Activated T-cell treated with anti-CD3 and anti-CD28 coated beads, Interleukin-2, amount 50 U/mL, for 72 hours (primary cell): ENCODE measurements at regions not wholly inside any gene's neighbourhood (a gene's known extent, or its start where the extent isn't known, plus 50 kb on each side); places are given as distances from the start of the nearest gene placed in this dataset.

Experiments used
- ATAC-seq, 2 donors: fragments of 150-1000 bp; cut with Tn5 transposase; replicated peaks in 1 of 2; 2 replicates each; pipeline ENCODE4 v1.10.0; 2021; ENCODE audit warnings: moderate library complexity in 2 of 2, mild to moderate bottlenecking in 1 of 2
- DNase-seq, 2 donors: peaks; one replicate each; pipeline ENCODE4 v3.0.0; 2021 to 2022; ENCODE audit warnings: mixed read lengths in 1 of 2
- H3K27ac Mint-ChIP-seq: one replicate; pipeline ENCODE4 v1.8.0; 2022; ENCODE audit warnings: mild to moderate bottlenecking, moderate library complexity, mixed read lengths
- H3K27me3 Mint-ChIP-seq: one replicate; pipeline ENCODE4 v1.8.0; 2022; ENCODE audit warnings: low read depth, mixed read lengths
- H3K36me3 Mint-ChIP-seq, 2 donors: one replicate each; pipeline ENCODE4 v1.8.0; 2022; ENCODE audit warnings: mixed read lengths in 2 of 2, mild to moderate bottlenecking in 1 of 2; ENCODE audit not compliant: insufficient read depth in 2 of 2
- H3K4me1 Mint-ChIP-seq: one replicate; pipeline ENCODE4 v1.8.0; 2022; ENCODE audit warnings: low read depth, mixed read lengths
- H3K4me3 Mint-ChIP-seq, 2 donors: one replicate each; pipeline ENCODE4 v1.8.0; 2022; ENCODE audit warnings: mild to moderate bottlenecking in 2 of 2, mixed read lengths in 2 of 2, moderate library complexity in 2 of 2
- H3K9me3 Mint-ChIP-seq, 2 donors: one replicate each; pipeline ENCODE4 v1.8.0; 2022; ENCODE audit warnings: mixed read lengths in 2 of 2

DNA sequence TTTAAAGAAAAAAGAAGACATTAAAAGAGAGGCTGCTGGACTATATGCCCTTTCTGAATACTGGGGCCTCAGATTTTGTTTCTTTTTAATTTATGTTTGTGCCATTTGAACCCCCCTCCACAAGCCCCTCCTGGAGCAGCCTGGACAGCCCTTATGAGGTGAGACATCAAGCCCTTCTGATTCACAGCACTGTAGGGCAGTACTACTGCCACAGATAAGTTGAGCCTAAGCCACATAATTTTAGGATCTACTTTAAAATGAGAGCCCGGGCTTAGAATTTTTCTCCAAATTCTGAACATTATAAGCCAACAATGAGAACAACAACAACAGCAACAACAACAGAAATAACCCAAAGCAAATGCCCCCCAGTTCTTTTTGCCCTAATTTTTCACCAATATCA lies 256.9 kb upstream of the SALL1 start:
- peaks cover 0 to 9% of the 10 kb centered on the region in 2 donors for H3K9me3 Mint-ChIP-seq
- ATAC-seq, result no peak
- H3K27ac Mint-ChIP-seq, result no peak overlapping the region
- H3K4me1 Mint-ChIP-seq, result no peaks in the 10 kb centered on the region
- no peak overlapping the region for H3K4me3 Mint-ChIP-seq
- no peaks in the 10 kb centered on the region for H3K36me3 Mint-ChIP-seq
- DNase-seq, result no peak
- H3K27me3 Mint-ChIP-seq, result no peaks in the 10 kb centered on the region

DNA sequence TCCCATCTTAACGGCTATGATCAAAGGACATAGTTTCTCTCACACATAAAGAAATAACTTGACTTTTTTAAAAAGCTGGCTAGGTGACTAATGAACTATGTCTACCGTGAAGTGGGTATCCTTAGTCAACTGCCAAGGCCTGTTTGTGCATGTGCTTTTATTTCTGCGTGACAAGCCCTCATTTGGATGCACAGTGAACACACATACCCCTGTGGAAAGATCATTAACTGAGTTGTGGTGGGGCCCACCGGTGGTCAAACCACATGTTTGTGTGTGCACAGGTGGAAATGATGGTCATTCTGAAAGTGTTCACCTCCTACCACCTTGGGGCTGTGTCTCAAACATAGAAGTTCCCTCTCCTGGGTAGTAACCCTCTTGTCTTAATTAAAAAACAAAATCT lies 256.1 kb upstream of the SALL1 start:
- H3K36me3 Mint-ChIP-seq, result no peaks in the 10 kb centered on the region
- H3K9me3 Mint-ChIP-seq, result peaks cover 0 to 9% of the 10 kb centered on the region in 2 donors
- H3K27ac Mint-ChIP-seq, result no peak overlapping the region
- no peak overlapping the region for H3K4me3 Mint-ChIP-seq
- DNase-seq (no peak), ATAC-seq (no peak)
- no peaks in the 10 kb centered on the region for H3K4me1 Mint-ChIP-seq
- H3K27me3 Mint-ChIP-seq, result no peaks in the 10 kb centered on the region

DNA sequence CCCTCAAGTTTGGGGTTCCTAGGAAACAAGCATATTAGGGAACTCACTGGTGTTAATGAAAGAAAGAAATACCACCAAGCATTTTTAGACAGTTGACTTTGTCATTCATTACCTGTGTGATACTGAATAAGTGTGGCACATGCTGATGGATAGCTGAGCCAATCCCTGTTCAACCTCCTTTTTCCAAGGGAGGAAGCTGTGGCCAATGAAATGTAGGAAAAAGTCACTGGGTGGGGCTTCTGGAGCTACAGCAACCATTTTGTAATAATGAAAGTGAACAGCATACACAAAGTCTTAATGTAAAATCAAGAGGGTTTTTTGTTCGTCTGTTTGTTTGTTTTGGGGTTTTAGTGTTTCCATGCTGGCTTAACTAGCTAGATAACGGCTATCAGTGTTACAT lies 254.3 kb upstream of the SALL1 start:
- DNase-seq (no peak), ATAC-seq (no peak)
- no peak overlapping the region for H3K27ac Mint-ChIP-seq
- no peaks in the 10 kb centered on the region for H3K4me1 Mint-ChIP-seq
- H3K4me3 Mint-ChIP-seq, result no peak overlapping the region
- peaks cover 0 to 11% of the 10 kb centered on the region in 2 donors for H3K9me3 Mint-ChIP-seq
- no peaks in the 10 kb centered on the region for H3K27me3 Mint-ChIP-seq
- H3K36me3 Mint-ChIP-seq, result no peaks in the 10 kb centered on the region

DNA sequence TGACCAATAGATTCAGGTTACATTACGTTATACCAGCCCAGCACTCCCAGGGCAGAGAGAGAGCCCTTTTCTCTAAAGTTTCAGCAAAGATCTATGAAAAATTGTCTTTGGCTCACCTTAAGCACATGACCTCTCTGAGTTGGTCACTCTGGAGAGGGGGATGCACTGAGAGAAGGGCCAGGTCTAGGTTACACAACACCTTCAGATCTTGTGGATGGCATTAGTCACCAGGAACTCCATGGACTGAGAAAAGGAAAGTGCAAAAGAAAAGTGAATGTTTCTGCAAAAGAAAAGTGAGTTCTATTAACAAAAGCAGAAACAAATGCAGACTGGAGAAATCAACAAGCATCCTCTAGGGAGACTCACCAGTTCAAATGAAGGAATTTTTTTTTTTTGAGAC lies 253.3 kb upstream of the SALL1 start:
- ATAC-seq, result no peak
- no peaks in the 10 kb centered on the region for H3K4me1 Mint-ChIP-seq
- DNase-seq, result no peak
- H3K4me3 Mint-ChIP-seq, result no peak overlapping the region
- peaks cover 0 to 11% of the 10 kb centered on the region in 2 donors for H3K9me3 Mint-ChIP-seq
- no peaks in the 10 kb centered on the region for H3K27me3 Mint-ChIP-seq
- H3K36me3 Mint-ChIP-seq, result no peaks in the 10 kb centered on the region
- H3K27ac Mint-ChIP-seq, result no peak overlapping the region

DNA sequence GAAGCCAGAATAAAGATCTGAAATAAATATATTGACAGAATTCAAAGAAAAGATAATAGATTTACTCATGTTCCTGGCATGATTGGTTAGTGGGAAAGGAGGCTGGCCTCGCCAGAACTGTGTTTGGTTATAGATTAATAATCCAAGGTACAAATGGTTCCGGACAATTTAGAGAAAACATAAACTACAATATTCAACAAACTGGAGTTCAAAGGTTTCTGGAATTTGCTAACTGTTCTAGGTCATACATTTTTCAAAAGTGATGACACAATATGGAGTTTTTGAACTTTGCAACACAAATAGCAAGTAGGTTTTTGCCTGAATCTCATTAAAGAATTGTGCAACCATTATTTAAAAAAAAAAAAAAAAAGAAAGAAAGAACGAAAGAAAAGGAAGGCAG lies 251.7 kb upstream of the SALL1 start:
- H3K27me3 Mint-ChIP-seq, result no peaks in the 10 kb centered on the region
- no peaks in the 10 kb centered on the region for H3K4me1 Mint-ChIP-seq
- H3K27ac Mint-ChIP-seq, result no peak overlapping the region
- no peak overlapping the region for H3K4me3 Mint-ChIP-seq
- DNase-seq (no peak), ATAC-seq (no peak)
- peaks cover 0 to 11% of the 10 kb centered on the region in 2 donors for H3K9me3 Mint-ChIP-seq
- no peaks in the 10 kb centered on the region for H3K36me3 Mint-ChIP-seq

DNA sequence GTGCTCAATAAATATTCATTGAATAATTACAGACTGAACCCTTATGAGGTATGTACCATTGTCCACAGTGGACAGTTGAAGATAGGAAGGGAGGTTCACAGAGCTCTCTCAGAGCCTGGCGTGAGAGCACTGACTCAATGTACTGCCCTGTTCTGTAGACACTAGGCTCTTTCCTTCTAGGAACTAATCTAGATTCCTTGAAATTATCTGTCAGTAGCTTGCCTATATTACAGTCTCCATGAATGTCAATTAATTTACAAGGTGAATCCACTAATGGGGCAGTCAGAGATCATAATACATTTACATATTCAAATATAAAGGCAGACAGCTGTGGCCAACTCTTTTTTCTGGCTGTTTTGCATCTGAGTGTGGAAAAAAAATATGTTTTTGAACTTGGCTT lies 251.2 kb upstream of the SALL1 start:
- Mint-ChIP-seq H3K36me3 (no peaks in the 10 kb centered on the region), H3K4me1 (no peaks in the 10 kb centered on the region), H3K4me3 (no peak overlapping the region), H3K27ac (no peak overlapping the region), H3K9me3 (peaks cover 0 to 11% of the 10 kb centered on the region in 2 donors), H3K27me3 (no peaks in the 10 kb centered on the region)
- ATAC-seq (no peak), DNase-seq (no peak)

DNA sequence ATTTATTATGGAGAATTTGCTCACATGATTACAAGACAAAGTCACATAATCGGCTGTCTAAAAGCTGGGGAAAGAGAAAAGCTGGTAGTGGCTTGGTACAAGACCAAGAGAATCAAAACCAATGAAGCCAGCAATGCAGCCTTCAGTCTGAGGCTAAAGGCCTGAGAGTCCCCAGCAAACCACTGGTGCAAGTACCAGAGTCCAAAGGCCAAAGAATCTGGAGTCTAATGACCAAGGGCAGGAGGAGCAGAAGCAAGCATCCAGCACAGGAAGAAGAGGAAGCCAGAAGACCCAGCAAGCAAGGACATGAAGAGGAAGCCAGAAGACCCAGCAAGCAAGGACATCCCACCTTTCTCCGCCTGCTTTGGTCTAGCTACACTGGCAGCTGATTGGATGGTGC lies 250.6 kb upstream of the SALL1 start:
- Mint-ChIP-seq H3K4me3 (no peak overlapping the region), H3K9me3 (peaks cover 0 to 11% of the 10 kb centered on the region in 2 donors), H3K4me1 (no peaks in the 10 kb centered on the region), H3K27me3 (no peaks in the 10 kb centered on the region), H3K27ac (no peak overlapping the region), H3K36me3 (no peaks in the 10 kb centered on the region)
- no peak for ATAC-seq
- DNase-seq, result no peak

DNA sequence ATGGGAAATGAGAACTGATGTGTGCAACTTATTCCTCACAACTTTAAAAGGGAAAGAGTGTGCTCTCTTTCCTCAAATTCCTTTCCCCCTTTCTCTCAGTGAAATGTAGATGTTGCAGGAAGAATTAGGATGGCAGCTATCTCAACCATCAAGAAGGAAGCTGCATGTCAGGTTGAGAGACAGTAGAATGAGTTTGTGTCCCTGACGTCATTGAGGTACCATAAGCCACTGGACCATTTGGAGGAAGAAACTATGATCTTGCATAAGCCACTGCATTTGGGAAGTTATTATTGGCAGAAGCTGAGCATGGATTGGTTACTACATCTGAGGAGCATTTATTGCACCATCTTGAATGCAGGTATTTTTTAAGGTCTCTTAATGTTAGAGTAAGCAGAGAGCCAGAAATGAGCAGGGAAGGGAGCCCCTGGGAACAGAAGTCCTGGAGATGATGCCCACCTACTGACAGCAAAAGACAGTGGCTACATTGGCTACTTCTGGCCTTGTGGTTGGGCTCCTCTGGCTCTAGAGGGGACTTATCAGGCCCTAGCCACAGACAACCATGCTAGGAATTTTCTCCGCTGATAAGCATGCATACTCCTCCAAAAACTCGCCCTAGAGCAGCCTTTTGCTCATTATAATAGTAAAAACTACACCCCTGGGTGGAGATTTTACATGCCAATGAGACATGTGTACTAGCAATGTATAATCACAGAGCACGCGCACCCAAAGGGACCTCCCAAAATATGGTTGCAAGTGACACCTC lies 249.0 kb upstream of the SALL1 start:
- no peak overlapping the region for H3K27ac Mint-ChIP-seq
- ATAC-seq, result no peak
- H3K4me3 Mint-ChIP-seq, result no peak overlapping the region
- peaks cover 0 to 11% of the 10 kb centered on the region in 2 donors for H3K9me3 Mint-ChIP-seq
- no peaks in the 10 kb centered on the region for H3K4me1 Mint-ChIP-seq
- DNase-seq, result no peak
- no peaks in the 10 kb centered on the region for H3K36me3 Mint-ChIP-seq
- no peaks in the 10 kb centered on the region for H3K27me3 Mint-ChIP-seq

DNA sequence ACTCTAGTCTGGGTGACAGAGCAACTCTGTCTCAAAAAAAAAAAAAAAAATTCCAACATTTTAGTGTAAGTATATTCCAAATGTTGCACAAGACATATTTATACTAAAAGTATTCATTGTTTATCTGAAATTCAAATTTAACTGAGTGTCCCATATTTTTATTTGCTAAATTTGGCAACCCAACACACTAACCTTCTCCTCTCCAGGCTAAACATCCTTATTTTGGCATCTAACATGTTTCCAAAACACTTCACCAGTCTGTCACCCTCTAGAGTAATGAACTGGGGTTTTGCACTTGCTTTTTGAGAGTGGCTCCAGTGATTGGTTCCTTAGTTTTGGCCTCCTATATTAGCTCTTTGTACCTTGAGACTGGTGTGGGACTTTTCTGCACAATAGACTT lies 243.4 kb upstream of the SALL1 start:
- DNase-seq (no peak), ATAC-seq (no peak)
- H3K36me3 Mint-ChIP-seq, result no peaks in the 10 kb centered on the region
- H3K27ac Mint-ChIP-seq, result no peak overlapping the region
- no peaks in the 10 kb centered on the region for H3K4me1 Mint-ChIP-seq
- H3K9me3 Mint-ChIP-seq, result no peaks in the 10 kb centered on the region
- H3K27me3 Mint-ChIP-seq, result no peaks in the 10 kb centered on the region
- no peak overlapping the region for H3K4me3 Mint-ChIP-seq

DNA sequence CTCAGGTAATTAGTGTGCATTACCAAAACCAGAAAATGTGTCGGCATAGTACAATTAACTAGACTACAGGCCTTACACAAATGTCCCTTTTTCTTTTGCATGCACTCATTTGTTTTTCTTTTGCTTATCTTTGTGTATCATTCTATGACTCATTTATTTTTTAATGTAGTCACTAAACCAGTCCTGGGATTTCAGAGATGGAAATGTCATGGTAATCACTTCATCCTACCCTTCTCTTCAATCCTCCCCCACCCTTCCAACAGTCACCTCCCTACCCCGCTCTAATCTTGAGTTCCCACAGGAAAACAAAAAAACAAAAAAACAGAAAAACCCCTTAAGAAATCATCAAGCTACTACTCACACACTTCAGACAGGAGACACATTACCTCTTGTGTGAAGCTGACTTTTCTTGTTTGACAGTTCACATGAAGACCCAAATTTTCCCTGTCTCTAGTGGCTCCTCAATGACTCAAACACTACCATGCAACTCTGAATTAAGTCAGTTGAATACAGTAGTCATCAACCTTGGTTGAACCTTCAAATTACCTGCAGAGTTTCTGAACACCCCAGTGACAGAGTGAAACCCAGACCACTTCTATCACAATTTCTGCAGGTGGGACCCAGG lies 242.4 kb upstream of the SALL1 start:
- Mint-ChIP-seq H3K9me3 (no peaks in the 10 kb centered on the region), H3K4me1 (no peaks in the 10 kb centered on the region), H3K27me3 (no peaks in the 10 kb centered on the region), H3K27ac (no peak overlapping the region), H3K4me3 (no peak overlapping the region), H3K36me3 (no peaks in the 10 kb centered on the region)
- ATAC-seq, result no peak
- DNase-seq, result no peak

DNA sequence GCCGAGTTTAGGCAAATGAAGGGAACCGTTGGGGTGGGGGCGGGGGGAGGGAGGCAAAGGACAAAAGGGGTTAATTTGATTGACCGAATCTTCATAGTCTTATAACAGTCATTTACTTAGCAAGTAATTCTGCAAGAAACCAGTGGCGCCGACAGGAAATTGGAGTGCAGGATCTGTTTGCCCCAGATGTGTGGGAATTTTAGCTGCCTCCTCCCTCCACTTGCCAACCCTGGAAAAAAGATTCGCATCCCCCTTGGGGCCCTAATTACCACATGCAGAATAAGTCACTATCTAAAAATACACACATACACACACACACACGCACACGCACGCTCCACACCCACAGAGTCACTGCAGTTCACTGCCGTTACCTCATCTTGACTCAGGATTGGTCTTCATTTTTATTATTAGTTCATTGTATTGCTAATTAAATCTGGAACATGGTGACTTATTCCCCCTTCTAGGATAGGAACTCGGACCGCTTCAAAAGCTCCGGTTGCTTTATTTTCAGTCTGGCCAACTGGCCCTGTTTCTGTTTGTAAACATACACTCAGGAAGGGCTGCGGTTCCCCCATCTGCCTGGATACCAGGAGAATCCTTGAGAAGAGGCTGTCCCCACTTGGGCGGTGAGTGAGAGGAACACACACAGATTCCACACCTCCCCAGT lies 241.6 kb upstream of the SALL1 start:
- no peaks in the 10 kb centered on the region for H3K36me3 Mint-ChIP-seq
- no peaks in the 10 kb centered on the region for H3K27me3 Mint-ChIP-seq
- H3K27ac Mint-ChIP-seq, result no peak overlapping the region
- H3K4me1 Mint-ChIP-seq, result no peaks in the 10 kb centered on the region
- no peak for ATAC-seq
- no peaks in the 10 kb centered on the region for H3K9me3 Mint-ChIP-seq
- no peak for DNase-seq
- H3K4me3 Mint-ChIP-seq, result no peak overlapping the region

DNA sequence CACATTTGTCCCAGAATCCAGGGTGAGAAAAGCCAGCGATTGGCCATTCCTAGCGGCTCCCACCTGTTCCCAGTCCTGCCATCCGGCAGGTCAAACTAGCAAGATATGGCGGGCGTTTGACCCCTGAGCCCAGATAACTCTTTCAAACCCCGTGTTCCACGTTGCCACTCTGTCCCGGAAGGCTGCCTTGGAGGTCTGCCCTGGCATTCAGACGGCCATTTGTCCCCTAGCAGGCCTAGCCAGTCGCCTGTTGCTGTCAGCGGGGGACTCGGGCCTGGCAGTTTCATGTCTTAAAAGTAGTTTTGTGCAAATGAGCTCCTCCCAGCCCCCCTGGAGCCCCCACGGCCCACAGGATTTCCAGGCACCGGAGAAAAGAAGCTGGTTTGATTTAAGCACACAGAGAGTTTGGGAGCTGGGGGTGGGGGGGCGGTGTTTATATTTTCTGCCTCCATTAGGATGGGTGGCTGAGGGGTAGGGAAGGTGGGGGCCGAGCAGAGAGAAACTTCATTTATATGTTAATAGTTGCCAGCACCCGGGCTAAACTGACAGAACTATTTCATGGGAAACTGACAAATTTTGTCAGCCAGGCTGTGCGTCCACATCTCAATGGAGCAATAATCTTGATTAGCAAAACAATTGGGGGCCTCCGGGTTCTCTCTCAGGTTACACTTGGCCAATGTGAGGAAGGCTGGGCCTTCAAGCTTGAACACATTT lies 240.9 kb upstream of the SALL1 start:
- Mint-ChIP-seq H3K9me3 (peaks cover 0 to 2% of the 10 kb centered on the region in 2 donors), H3K36me3 (no peaks in the 10 kb centered on the region), H3K27me3 (no peaks in the 10 kb centered on the region), H3K4me3 (no peak overlapping the region), H3K27ac (no peak overlapping the region), H3K4me1 (no peaks in the 10 kb centered on the region)
- DNase-seq (no peak), ATAC-seq (no peak)

DNA sequence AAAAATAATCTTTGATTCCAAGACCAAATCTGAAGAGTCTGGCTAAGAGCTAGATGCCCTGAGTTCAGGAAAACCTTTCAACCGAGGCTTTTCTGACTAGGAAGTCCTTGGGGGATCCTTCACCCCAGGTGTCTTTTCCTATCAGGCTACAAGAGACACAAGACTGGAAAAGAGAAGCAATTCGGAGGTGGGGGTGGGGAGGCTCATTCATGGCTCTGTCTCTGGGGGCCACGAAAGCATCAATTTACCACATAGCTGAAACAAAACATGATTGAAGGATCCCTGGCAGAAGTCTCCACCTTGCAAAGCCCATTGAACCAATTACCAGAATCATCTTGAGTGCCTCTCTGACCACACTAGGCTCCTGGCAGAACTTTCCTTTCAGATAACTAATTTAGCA lies 239.8 kb upstream of the SALL1 start:
- H3K4me3 Mint-ChIP-seq, result no peak overlapping the region
- peaks cover 0 to 2% of the 10 kb centered on the region in 2 donors for H3K9me3 Mint-ChIP-seq
- no peak for ATAC-seq
- H3K36me3 Mint-ChIP-seq, result no peaks in the 10 kb centered on the region
- no peaks in the 10 kb centered on the region for H3K4me1 Mint-ChIP-seq
- H3K27me3 Mint-ChIP-seq, result no peaks in the 10 kb centered on the region
- H3K27ac Mint-ChIP-seq, result no peak overlapping the region
- no peak for DNase-seq
